Mucosa of stomach (tissue), 1 donor: ENCODE measurements at regions not wholly inside any gene's neighbourhood (a gene's known extent, or its start where the extent isn't known, plus 50 kb on each side); places are given as distances from the start of the nearest gene placed in this dataset.

Source experiments
- H3K27me3 ChIP-seq: one replicate; pipeline ENCODE4 v1.7.0; 2013; ENCODE audit warnings: mild to moderate bottlenecking, low read length; ENCODE audit not compliant: control insufficient read depth, insufficient read depth
- H3K36me3 ChIP-seq: one replicate; pipeline ENCODE4 v1.7.0; 2013; ENCODE audit warnings: low read length; ENCODE audit not compliant: control insufficient read depth, insufficient read depth
- H3K4me1 ChIP-seq: one replicate; pipeline ENCODE4 v1.7.0; 2013; ENCODE audit warnings: mild to moderate bottlenecking, low read length; ENCODE audit not compliant: control insufficient read depth, insufficient read depth
- H3K4me3 ChIP-seq: one replicate; pipeline ENCODE4 v1.7.0; 2013; ENCODE audit warnings: low read length
- H3K9ac ChIP-seq: one replicate; pipeline ENCODE4 v1.7.0; 2013; ENCODE audit warnings: mild to moderate bottlenecking, low read length, moderate library complexity
- H3K9me3 ChIP-seq: one replicate; pipeline ENCODE4 v1.7.0; 2013; ENCODE audit warnings: mild to moderate bottlenecking, low read length, moderate library complexity; ENCODE audit not compliant: control insufficient read depth
- donor health status: Pancreatic carcinoma.

DNA sequence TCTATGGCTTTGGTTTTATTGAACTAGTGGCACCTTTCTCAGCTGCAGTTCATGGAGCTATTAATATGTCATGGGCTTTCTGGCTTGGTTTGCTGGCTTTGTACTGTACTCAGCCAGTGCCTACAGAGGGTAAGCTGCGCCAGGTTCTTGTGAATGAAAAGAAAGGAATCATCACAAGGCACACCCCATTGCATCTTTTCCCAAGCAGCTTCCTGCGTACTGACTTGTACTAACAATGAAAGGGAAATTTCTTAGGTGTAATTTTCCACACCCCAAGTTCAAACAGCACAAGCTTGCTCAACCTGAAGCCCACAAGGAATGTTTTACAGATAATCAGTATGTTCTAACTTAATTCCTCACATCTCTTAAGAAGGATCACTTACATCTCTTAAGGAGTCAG lies 78.0 kb upstream of the TNFSF18 start:
- no peaks in the 10 kb centered on the region for H3K36me3 ChIP-seq
- H3K9ac ChIP-seq: no peak overlapping the region
- peaks cover 11% of the 10 kb centered on the region for H3K4me1 ChIP-seq
- H3K4me3 ChIP-seq: no peak overlapping the region
- no peaks in the 10 kb centered on the region for H3K27me3 ChIP-seq
- H3K9me3 ChIP-seq: no peaks in the 10 kb centered on the region

DNA sequence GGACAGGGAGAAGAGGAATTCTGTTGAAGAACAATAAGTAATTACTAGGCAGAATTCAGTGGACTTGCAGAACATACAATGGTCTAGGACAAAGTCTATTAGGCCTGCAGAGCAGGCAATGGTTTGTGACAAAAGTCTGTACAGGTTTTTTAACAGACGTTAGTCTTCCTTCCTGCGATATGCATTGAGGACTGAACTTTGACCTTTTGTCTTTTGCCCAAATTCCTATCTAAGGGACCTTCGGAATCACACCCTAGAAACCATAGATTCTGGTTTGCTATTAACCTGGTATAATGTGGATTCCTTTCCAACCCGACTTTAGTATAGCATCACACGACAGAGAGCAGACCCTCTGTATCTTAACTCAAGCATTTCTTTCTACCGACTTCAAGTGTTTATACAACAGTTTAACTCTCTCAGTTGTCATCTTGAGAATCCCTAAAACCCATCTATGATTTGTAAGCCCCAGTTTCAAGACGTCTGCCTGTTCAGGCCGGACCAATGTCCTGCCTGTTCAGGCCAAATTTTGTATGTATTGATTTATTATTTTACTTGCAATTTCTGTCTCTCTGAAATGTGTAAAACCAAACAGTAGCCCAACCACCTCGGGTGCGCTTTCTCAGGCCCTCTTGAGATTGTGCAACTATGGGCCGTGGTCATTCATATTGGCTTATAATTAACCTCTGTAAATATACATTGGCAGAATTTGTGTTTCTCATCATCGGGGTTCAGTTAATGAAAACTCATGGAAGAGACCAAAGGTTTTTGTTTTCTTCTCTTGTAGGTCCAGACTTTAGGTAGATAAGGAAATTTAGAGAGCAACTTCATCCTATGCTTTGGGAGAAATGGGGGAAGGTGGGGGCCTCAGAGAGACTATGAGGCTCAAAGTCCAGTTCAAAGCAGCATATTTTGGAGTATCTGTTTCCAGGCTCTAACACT lies 76.9 kb upstream of the TNFSF18 start:
- no peaks in the 10 kb centered on the region for H3K9me3 ChIP-seq
- H3K4me1 ChIP-seq: peaks cover 22% of the 10 kb centered on the region
- H3K9ac ChIP-seq: no peak overlapping the region
- no peaks in the 10 kb centered on the region for H3K27me3 ChIP-seq
- H3K4me3 ChIP-seq: no peak overlapping the region
- no peaks in the 10 kb centered on the region for H3K36me3 ChIP-seq

DNA sequence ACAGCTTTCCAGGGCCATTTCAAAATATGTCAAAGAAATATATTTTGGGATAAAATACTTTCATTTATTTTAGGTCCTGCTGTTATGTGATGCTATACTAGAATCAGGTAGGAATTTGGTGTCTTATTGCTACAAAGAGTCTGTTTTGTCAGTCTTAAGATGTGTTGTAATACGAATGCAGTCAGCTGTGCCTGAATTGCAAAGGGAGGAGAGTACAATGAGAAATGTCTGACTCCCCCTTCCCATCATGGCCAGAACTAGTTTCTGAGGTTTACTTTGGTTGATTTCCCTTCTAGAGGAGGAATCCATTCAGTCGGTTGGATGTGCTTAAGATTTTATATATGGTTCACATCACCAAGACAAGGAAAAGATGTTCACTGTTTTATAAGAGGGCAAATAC lies 75.7 kb upstream of the TNFSF18 start:
- Histone ChIP-seq H3K27me3 (no peaks in the 10 kb centered on the region), H3K4me1 (peaks cover 32% of the 10 kb centered on the region), H3K9me3 (no peaks in the 10 kb centered on the region), H3K9ac (no peak overlapping the region), H3K36me3 (no peaks in the 10 kb centered on the region), H3K4me3 (no peak overlapping the region)

DNA sequence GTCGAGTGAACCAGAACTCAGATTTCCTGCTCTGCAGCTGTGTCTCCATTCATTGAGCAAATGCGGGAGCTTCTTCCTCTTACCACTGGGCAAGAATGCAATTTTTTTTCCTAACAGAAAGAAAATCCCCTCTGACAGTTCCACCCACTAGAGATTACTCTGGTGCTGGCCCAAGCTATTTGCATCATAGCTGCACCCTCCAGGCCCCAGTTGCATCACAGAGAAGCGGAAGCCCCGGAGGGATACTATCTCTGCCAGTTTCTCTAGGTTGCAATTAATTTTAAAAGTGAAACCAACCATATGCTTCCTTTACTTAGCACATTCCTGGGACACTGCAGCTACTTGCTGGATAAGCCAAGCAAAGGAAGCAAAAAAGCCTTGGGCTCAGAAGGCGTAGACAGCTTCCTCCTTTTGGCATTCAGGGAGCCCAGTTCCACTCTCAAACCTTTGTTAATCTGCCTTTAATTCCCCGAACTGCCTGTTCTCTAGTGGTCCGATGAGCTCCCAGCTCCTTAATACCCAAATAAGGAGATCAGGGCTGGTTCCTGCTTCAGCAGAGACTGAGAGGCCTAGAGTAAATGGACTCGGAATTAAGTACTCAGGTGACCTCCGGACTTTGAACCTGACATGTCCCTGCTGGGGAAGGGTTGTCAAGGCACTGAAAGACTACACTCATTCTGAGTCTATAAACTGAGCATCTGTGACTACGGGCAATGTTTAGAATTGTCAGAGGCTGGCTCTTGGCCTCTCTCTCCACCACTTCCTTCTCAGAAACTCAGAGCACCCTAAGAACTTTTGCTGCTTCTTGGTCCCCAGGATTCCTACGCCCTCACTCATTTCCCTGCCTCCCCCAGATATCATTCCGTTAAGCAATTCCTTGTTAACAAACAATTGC lies 72.5 kb upstream of the TNFSF18 start:
- Histone ChIP-seq H3K4me1 (peaks cover 28% of the 10 kb centered on the region), H3K9ac (peak overlapping the region; percentile 58), H3K9me3 (no peaks in the 10 kb centered on the region), H3K27me3 (no peaks in the 10 kb centered on the region), H3K4me3 (peak overlapping the region; percentile 4), H3K36me3 (no peaks in the 10 kb centered on the region)

DNA sequence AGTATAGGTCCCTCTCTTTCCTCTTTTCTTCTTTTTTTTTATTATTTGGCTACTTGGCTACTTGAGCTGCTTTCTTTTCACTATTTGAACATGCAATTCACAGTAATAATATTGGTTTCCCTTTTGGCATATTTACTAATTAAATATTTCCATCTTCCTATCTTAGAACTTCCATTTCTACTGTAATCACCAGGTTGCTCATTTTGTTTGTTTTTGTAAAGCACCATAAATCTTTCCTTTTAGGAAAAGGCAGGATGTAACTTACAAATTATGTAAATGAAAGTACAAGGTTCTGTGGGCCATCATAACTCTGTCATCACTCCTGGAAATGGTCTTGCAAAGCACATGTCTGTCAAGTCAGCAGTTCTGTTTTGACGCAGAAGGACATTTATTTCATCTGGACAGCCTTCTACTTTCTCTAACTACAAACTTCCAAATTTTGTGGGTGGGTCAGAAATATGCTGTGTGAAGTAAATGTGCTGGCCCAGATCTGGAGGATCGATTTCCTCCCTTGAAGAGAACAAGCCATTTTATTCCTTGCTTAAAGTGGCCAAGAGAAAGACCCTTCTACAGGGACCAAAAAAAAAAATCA lies 71.7 kb upstream of the TNFSF18 start:
- peak overlapping the region; percentile 4 for H3K4me3 ChIP-seq
- H3K9me3 ChIP-seq: no peaks in the 10 kb centered on the region
- no peaks in the 10 kb centered on the region for H3K36me3 ChIP-seq
- H3K4me1 ChIP-seq: peaks cover 25% of the 10 kb centered on the region
- H3K9ac ChIP-seq: peak overlapping the region; percentile 58
- no peaks in the 10 kb centered on the region for H3K27me3 ChIP-seq

DNA sequence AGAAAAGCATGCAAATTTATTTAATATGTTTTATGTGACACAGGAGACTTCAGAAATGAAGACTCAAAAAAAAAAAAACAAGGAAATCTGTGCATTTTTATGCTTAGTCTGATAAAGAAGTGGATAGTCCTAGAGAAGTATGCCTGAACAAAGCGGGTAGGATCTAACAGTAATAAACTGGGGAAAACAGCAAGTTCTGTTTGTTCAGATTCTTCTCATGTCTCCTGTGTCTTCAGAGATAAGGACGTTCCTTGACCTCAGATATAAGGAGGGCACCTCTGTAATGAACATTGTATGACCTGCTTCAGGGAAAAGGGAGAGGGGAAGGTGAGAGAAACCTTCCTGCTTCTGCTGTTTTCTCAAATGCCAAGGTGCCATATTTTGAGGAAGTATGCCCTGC lies 67.7 kb upstream of the TNFSF18 start:
- H3K9ac ChIP-seq: no peak overlapping the region
- H3K27me3 ChIP-seq: no peaks in the 10 kb centered on the region
- H3K36me3 ChIP-seq: no peaks in the 10 kb centered on the region
- peaks cover 18% of the 10 kb centered on the region for H3K4me1 ChIP-seq
- no peaks in the 10 kb centered on the region for H3K9me3 ChIP-seq
- H3K4me3 ChIP-seq: no peak overlapping the region

DNA sequence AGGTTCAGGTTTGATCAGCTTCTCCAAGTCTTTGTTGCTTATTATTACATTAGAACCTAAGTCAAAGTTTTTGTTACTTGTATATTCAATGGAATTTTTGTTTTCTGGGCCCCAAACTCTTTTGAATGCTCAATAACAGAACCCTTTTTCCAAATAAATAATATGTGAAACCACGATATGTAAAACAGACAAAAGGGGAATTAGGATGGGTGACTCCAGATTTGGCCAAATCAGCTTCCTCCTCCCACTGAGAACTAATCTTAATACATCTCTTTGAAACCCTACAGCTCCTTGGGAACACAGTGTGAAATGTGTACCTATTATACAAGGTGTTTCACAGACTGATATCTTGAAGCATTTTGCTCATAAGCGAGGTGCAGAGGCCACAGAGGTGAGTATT lies 67.0 kb upstream of the TNFSF18 start:
- no peak overlapping the region for H3K4me3 ChIP-seq
- H3K27me3 ChIP-seq: no peaks in the 10 kb centered on the region
- H3K9ac ChIP-seq: no peak overlapping the region
- no peaks in the 10 kb centered on the region for H3K36me3 ChIP-seq
- peaks cover 12% of the 10 kb centered on the region for H3K4me1 ChIP-seq
- no peaks in the 10 kb centered on the region for H3K9me3 ChIP-seq

DNA sequence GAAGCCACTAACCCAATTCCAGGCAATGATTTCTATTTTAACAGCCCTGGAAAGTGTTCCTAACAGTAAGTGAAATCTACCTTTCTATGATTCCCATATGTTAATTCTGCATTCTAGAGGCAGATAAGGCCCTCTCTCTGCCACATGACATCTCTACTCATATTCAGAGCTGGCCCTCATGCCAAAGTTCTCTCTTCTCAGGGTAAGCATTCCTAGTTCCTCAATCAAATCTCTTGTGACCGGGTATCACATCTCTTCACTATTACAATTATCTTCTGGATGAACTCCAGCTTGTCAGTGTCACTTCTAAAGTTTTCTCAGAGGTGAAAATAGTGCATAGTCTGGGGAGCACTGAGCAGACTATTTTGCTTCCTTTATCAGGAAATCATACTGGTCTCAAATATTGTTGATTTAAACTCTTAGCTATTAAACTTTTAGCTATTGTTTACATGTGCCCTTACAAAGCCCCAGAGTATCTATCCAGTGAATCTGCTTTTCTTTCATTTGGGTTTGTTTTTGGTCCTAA lies 66.4 kb upstream of the TNFSF18 start:
- Histone ChIP-seq H3K9me3 (no peaks in the 10 kb centered on the region), H3K4me3 (no peak overlapping the region), H3K27me3 (no peaks in the 10 kb centered on the region), H3K9ac (no peak overlapping the region), H3K36me3 (no peaks in the 10 kb centered on the region), H3K4me1 (peaks cover 6% of the 10 kb centered on the region)

DNA sequence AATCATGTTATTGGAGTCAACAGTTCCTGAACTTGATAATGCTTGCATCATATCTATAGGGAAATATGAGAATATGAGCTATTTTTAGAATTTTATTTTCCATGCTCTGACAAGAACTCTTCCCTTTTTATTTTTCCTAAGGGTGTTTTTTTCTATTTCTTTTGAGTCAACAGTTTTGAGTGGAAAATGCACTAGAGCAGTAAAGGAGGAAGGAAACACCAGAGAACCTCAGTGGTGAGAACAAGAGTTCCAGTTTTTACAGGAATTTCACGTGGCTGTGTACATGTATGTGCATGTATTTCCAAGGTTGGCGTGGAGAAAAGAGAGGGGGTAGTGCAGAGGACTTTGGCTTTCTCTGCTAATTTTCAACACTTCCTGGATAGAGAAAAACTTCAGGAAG lies 63.6 kb upstream of the TNFSF18 start:
- Histone ChIP-seq H3K36me3 (no peaks in the 10 kb centered on the region), H3K27me3 (no peaks in the 10 kb centered on the region), H3K4me1 (no peaks in the 10 kb centered on the region), H3K9me3 (no peaks in the 10 kb centered on the region), H3K9ac (no peak overlapping the region), H3K4me3 (no peak overlapping the region)

DNA sequence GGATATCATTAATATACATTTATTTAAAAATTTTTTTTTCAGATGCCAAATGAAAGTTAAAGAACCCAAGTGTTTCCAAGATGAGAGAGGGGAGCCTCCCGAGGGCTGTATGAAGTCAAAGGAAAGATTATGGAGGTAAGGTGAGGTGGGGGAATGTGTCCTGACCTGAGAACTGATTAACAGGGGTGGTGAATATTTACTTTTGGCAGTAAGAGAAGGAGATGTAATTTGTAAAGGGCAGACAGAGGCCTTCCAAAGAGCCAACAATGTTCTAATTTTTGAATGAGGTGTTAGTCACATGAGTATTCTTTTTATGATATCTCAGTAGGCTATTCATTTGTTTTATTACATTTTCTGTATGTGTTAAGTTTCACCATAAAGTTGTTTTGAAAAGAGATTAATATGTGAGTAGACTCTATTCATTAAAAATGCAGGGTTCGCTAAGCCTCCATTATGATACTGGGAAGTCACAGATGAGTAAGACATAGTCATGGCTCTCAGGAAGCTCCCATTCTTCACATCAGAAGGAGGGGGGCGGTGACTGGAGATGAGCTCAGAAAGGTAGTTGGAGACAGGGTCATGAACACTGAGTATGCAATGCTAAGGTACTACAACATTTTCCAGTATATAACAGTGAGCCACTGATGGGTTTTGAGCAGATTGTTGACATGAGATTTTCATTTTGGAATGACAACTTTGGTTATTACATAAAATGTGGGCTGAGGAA lies 62.4 kb upstream of the TNFSF18 start:
- H3K27me3 ChIP-seq: no peaks in the 10 kb centered on the region
- no peaks in the 10 kb centered on the region for H3K9me3 ChIP-seq
- H3K4me3 ChIP-seq: no peak overlapping the region
- no peak overlapping the region for H3K9ac ChIP-seq
- no peaks in the 10 kb centered on the region for H3K4me1 ChIP-seq
- no peaks in the 10 kb centered on the region for H3K36me3 ChIP-seq

DNA sequence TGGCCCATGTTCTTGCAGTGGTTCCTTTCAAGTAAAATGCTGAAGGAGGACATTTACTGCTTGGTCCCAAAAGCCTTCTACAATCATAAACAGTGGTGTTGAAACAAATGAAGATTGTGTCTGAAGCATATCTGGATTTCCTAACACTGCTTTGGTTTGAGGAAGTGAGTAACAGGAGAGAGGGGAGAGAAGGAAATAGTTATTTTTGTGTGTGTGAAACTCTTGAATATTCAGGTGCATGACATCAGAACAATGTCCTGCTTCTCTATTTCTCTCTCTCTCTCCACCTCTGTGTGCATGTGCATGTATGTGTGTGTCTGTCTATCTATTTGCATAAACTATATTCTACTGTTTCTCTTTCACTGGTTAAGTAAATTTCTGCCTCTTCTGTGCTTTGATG lies 61.4 kb upstream of the TNFSF18 start:
- Histone ChIP-seq H3K27me3 (no peaks in the 10 kb centered on the region), H3K9ac (no peak overlapping the region), H3K36me3 (no peaks in the 10 kb centered on the region), H3K4me1 (no peaks in the 10 kb centered on the region), H3K4me3 (no peak overlapping the region), H3K9me3 (no peaks in the 10 kb centered on the region)
